ENCODE measurements at regions not wholly inside any gene's neighbourhood (a gene's known extent, or its start where the extent isn't known, plus 50 kb on each side); places are given as distances from the start of the nearest gene placed in this dataset.
A peak's percentile ranks its signal among the peaks of the same experiment; 100 is the strongest.
"Not testable (repeated sequence)": the region's sequence is repeated elsewhere in the genome, so short reads cannot be mapped to it uniquely, and the experiment has no call there.

- peak in 1 of 2 donors; percentile 79 for DNase-seq
- WGBS, 2 donors = 5% methylated on average over 18 of the region's 18 CpGs
- H3K4me1 ChIP-seq (ENCODE audit: control insufficient read depth in 1 of 2, insufficient read depth in 2 of 2, low read length in 2 of 2) = peaks cover 0 to 2% of the 10 kb centered on the region in 2 donors
- H3K4me3 ChIP-seq (ENCODE audit: low read length in 2 of 2) = no peak overlapping the region
- H3K36me3 ChIP-seq (ENCODE audit: control insufficient read depth in 1 of 2, insufficient read depth in 2 of 2, low read length in 1 of 2) = no peaks in the 10 kb centered on the region
- H3K9me3 ChIP-seq (ENCODE audit: control insufficient read depth, low read length) = no peaks in the 10 kb centered on the region
- peak; percentile 83 for ATAC-seq (ENCODE audit: low FRiP score)
- no peaks in the 10 kb centered on the region for H3K27me3 ChIP-seq (ENCODE audit: control insufficient read depth in 1 of 2, insufficient read depth in 2 of 2, low read length in 1 of 2)
- H3K27ac ChIP-seq (ENCODE audit: low read depth in 1 of 2, low read length in 2 of 2) = peak overlapping the region in 1 of 2 donors; percentile 69
- intact Hi-C loops (cut with DNase I) = loop anchor here (5.0 to 10.0 kb wide), 2 partner anchors 50 to 78 kb away; partner anchors contain the start of gene GADD45G (in 1 of the 2)
Observed at GRCh38 chr9:89684912-89685636, 80.3 kb downstream of the GADD45G start.

DNA sequence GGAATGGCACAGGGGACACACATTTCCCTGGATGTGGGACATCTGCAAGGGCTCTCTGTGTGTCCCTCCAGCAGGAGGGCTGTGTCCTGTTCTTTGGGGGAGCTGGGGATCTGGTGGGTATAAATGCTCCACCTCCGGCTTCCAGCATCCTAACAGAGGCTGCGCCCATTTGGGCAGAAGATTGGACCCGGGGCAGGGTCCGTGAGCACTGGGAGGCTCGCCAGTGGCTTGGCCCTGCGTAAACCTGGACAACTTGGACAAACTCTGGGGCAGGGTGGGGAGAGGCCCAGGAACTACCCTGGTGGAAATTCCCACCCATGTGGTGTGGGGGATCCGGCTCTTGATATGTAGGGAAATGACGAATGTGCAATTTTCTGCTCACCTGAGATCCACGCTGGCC, 80.9 kb downstream of the GADD45G start:
- peak overlapping the region in 1 of 2 donors; percentile 69 for H3K27ac ChIP-seq (ENCODE audit: low read depth in 1 of 2, low read length in 2 of 2)
- H3K27me3 ChIP-seq (ENCODE audit: control insufficient read depth in 1 of 2, insufficient read depth in 2 of 2, low read length in 1 of 2) = no peaks in the 10 kb centered on the region
- 78% methylated on average over 9 of the region's 9 CpGs for WGBS, 2 donors
- H3K4me1 ChIP-seq (ENCODE audit: control insufficient read depth in 1 of 2, insufficient read depth in 2 of 2, low read length in 2 of 2) = peaks cover 0 to 2% of the 10 kb centered on the region in 2 donors
- no peak overlapping the region for H3K4me3 ChIP-seq (ENCODE audit: low read length in 2 of 2)
- H3K36me3 ChIP-seq (ENCODE audit: control insufficient read depth in 1 of 2, insufficient read depth in 2 of 2, low read length in 1 of 2) = no peaks in the 10 kb centered on the region
- intact Hi-C loops (cut with DNase I) = loop anchor here (5.0 to 10.0 kb wide), 2 partner anchors 51 to 78 kb away; partner anchors contain the start of gene GADD45G (in 1 of the 2)
- ATAC-seq (ENCODE audit: low FRiP score) = no peak
- DNase-seq = peak in 1 of 2 donors; percentile 27
- no peaks in the 10 kb centered on the region for H3K9me3 ChIP-seq (ENCODE audit: control insufficient read depth, low read length)

GRCh38 chr9:89686126-89686525, 81.3 kb downstream of the GADD45G start:
- ATAC-seq (ENCODE audit: low FRiP score) = no peak
- intact Hi-C loops (cut with DNase I) = loop anchor here (5.0 to 10.0 kb wide), 2 partner anchors 51 to 79 kb away; partner anchors contain the start of gene GADD45G (in 1 of the 2)
- H3K9me3 ChIP-seq (ENCODE audit: control insufficient read depth, low read length) = no peaks in the 10 kb centered on the region
- peak in 1 of 2 donors; percentile 38 for DNase-seq
- no peaks in the 10 kb centered on the region for H3K36me3 ChIP-seq (ENCODE audit: control insufficient read depth in 1 of 2, insufficient read depth in 2 of 2, low read length in 1 of 2)
- H3K4me3 ChIP-seq (ENCODE audit: low read length in 2 of 2) = no peak overlapping the region
- no peaks in the 10 kb centered on the region for H3K27me3 ChIP-seq (ENCODE audit: control insufficient read depth in 1 of 2, insufficient read depth in 2 of 2, low read length in 1 of 2)
- peaks cover 0 to 2% of the 10 kb centered on the region in 2 donors for H3K4me1 ChIP-seq (ENCODE audit: control insufficient read depth in 1 of 2, insufficient read depth in 2 of 2, low read length in 2 of 2)
- H3K27ac ChIP-seq (ENCODE audit: low read depth in 1 of 2, low read length in 2 of 2) = no peak overlapping the region
- WGBS, 2 donors = 59 to 63% methylated on average over 5 of the region's 5 CpGs

DNA sequence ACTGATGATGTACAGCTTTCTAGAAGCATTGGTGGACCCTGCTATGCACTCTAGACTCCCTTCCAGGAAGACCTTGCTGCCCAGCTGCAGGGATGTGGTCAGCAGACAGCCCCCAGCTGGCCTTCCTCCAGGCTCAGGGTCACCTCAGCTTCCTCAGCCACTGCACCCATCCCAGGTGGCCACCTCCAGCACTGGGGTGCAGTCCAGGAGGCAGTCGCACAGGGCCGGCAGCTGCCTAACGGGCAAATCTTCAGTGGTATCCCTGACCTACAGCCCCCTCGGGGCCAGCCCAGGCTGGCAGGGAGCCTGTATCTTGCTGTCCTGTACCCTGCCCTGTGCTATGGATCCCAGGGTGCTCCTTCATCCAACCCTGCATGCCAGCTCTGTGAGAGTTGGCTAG, 81.8 kb downstream of the GADD45G start:
- H3K4me1 ChIP-seq (ENCODE audit: control insufficient read depth in 1 of 2, insufficient read depth in 2 of 2, low read length in 2 of 2) = peaks cover 0 to 2% of the 10 kb centered on the region in 2 donors
- no peaks in the 10 kb centered on the region for H3K27me3 ChIP-seq (ENCODE audit: control insufficient read depth in 1 of 2, insufficient read depth in 2 of 2, low read length in 1 of 2)
- intact Hi-C loops (cut with DNase I) = loop anchor here (5.0 to 10.0 kb wide), 2 partner anchors 52 to 79 kb away; partner anchors contain the start of gene GADD45G (in 1 of the 2)
- H3K9me3 ChIP-seq (ENCODE audit: control insufficient read depth, low read length) = no peaks in the 10 kb centered on the region
- no peak overlapping the region for H3K27ac ChIP-seq (ENCODE audit: low read depth in 1 of 2, low read length in 2 of 2)
- 93 to 99% methylated on average over 4 of the region's 4 CpGs for WGBS, 2 donors
- no peak overlapping the region for H3K4me3 ChIP-seq (ENCODE audit: low read length in 2 of 2)
- no peak for DNase-seq
- no peak for ATAC-seq (ENCODE audit: low FRiP score)
- H3K36me3 ChIP-seq (ENCODE audit: control insufficient read depth in 1 of 2, insufficient read depth in 2 of 2, low read length in 1 of 2) = no peaks in the 10 kb centered on the region

DNA sequence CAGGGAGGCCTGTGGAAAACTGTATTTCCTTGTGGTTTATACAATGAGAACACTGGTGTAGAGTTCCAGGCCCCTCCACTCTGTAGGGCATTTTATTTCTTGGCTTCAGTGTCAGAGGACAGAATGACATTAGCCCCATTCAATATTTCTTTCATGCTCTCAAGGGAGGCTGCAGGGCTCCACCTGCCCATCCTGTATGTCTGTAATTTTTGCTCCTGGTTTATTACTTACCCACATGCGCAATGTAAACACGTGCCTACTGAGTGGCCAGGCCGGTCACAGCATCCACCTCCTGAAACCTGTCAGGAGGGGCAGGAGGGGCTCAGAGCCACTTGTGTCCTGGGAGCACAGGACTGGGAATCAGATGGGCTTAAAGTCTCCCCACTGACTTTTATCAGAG, 82.4 kb downstream of the GADD45G start:
- no peak overlapping the region for H3K27ac ChIP-seq (ENCODE audit: low read depth in 1 of 2, low read length in 2 of 2)
- DNase-seq = no peak
- no peaks in the 10 kb centered on the region for H3K27me3 ChIP-seq (ENCODE audit: control insufficient read depth in 1 of 2, insufficient read depth in 2 of 2, low read length in 1 of 2)
- H3K36me3 ChIP-seq (ENCODE audit: control insufficient read depth in 1 of 2, insufficient read depth in 2 of 2, low read length in 1 of 2) = no peaks in the 10 kb centered on the region
- 97% methylated on average over 3 of the region's 3 CpGs for WGBS, 2 donors
- H3K4me1 ChIP-seq (ENCODE audit: control insufficient read depth in 1 of 2, insufficient read depth in 2 of 2, low read length in 2 of 2) = peaks cover 0 to 2% of the 10 kb centered on the region in 2 donors
- ATAC-seq (ENCODE audit: low FRiP score) = no peak
- intact Hi-C loops (cut with DNase I) = loop anchor here (5.0 to 10.0 kb wide), 2 partner anchors 52 to 80 kb away; partner anchors contain the start of gene GADD45G (in 1 of the 2)
- no peak overlapping the region for H3K4me3 ChIP-seq (ENCODE audit: low read length in 2 of 2)
- H3K9me3 ChIP-seq (ENCODE audit: control insufficient read depth, low read length) = no peaks in the 10 kb centered on the region

DNA sequence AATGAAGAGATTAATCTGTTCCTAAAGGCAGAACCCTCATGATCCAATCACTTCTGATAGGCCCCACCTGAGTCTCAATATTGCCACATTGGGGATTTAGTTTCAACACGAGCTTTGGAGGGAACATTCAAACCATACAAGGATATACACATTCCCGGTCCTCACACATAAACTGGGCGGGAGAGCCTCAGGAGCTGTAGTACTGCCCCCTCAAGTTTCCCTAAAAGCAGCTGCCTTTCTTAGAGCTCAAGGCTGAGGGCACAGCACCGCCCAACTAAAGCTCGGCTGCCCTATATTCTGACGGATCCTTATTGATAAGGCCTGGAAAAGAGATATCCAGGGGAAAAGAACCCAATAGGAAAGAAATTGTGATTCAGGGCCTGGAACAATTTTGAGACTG, 83.0 kb downstream of the GADD45G start:
- H3K27me3 ChIP-seq (ENCODE audit: control insufficient read depth in 1 of 2, insufficient read depth in 2 of 2, low read length in 1 of 2) = no peaks in the 10 kb centered on the region
- WGBS, 2 donors = 93 to 96% methylated on average over 6 of the region's 6 CpGs
- H3K36me3 ChIP-seq (ENCODE audit: control insufficient read depth in 1 of 2, insufficient read depth in 2 of 2, low read length in 1 of 2) = no peaks in the 10 kb centered on the region
- intact Hi-C loops (cut with DNase I) = loop anchor here (5.0 to 10.0 kb wide), 2 partner anchors 53 to 81 kb away; partner anchors contain the start of gene GADD45G (in 1 of the 2)
- H3K9me3 ChIP-seq (ENCODE audit: control insufficient read depth, low read length) = no peaks in the 10 kb centered on the region
- H3K4me1 ChIP-seq (ENCODE audit: control insufficient read depth in 1 of 2, insufficient read depth in 2 of 2, low read length in 2 of 2) = peaks cover 0 to 2% of the 10 kb centered on the region in 2 donors
- H3K27ac ChIP-seq (ENCODE audit: low read depth in 1 of 2, low read length in 2 of 2) = no peak overlapping the region
- no peak overlapping the region for H3K4me3 ChIP-seq (ENCODE audit: low read length in 2 of 2)
- DNase-seq (no peak), ATAC-seq (ENCODE audit: low FRiP score) (no peak)

DNA sequence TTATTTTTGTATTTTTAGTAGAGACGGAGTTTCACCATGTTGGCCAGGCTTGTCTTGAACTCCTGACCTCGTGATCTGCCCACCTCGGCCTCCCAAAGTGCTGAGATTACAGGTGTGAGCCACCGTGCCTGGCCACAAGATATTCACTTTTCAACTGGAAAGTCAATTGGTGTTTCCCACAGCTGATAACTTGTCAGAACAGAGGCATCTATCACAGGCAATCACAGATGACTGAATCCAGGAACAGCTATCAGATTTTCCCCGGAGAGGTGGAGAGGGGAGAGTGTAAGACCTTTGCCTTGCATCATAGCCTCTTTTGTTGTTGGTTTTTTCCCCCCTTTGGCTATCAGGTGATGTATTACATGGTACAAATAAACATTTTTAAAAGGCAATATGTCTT, 84.5 kb downstream of the GADD45G start:
- H3K27me3 ChIP-seq (ENCODE audit: control insufficient read depth in 1 of 2, insufficient read depth in 2 of 2, low read length in 1 of 2); DNase-seq; H3K9me3 ChIP-seq (ENCODE audit: control insufficient read depth, low read length); H3K4me3 ChIP-seq (ENCODE audit: low read length in 2 of 2); ATAC-seq (ENCODE audit: low FRiP score); H3K27ac ChIP-seq (ENCODE audit: low read depth in 1 of 2, low read length in 2 of 2); H3K4me1 ChIP-seq (ENCODE audit: control insufficient read depth in 1 of 2, insufficient read depth in 2 of 2, low read length in 2 of 2); H3K36me3 ChIP-seq (ENCODE audit: control insufficient read depth in 1 of 2, insufficient read depth in 2 of 2, low read length in 1 of 2): not testable (repeated sequence)
- 85 to 88% methylated on average over 5 of the region's 5 CpGs for WGBS, 2 donors
- intact Hi-C loops (cut with DNase I) = loop anchor here (5.0 to 10.0 kb wide), 2 partner anchors 55 to 82 kb away; partner anchors contain the start of gene GADD45G (in 1 of the 2)

DNA sequence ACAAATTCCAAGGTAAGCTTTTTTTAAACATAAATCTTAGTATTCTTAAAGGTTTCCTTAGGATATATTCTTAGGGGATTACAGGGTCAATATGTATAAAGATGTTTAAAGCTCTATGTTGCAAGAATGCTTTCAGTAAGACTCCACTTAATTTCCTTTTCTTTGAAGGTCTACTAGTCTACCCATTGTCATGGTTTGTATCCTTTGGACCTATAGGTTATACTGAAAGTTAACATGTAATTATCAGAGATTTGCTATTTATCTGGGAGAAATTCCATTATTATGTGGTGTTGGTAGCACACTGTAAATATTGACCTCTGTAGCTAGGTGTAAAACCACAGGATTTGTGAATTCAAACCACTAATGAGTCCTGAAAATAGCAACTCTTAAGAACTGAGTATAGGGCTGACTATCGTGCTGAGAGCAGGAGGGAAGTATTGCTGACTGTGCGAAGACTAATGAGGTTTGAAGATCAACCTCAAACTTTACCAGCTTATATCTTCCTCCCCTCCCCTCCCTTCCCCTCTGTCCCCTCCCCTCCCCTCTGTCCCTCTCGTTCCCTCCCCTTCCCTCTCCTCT, 85.6 kb downstream of the GADD45G start:
- no peaks in the 10 kb centered on the region for H3K36me3 ChIP-seq (ENCODE audit: control insufficient read depth in 1 of 2, insufficient read depth in 2 of 2, low read length in 1 of 2)
- ATAC-seq (ENCODE audit: low FRiP score) = no peak
- intact Hi-C loops (cut with DNase I) = no loop called here
- no peaks in the 10 kb centered on the region for H3K4me1 ChIP-seq (ENCODE audit: control insufficient read depth in 1 of 2, insufficient read depth in 2 of 2, low read length in 2 of 2)
- DNase-seq = no peak
- no peaks in the 10 kb centered on the region for H3K27me3 ChIP-seq (ENCODE audit: control insufficient read depth in 1 of 2, insufficient read depth in 2 of 2, low read length in 1 of 2)
- 82 to 83% methylated on average over 3 of the region's 3 CpGs for WGBS, 2 donors
- H3K4me3 ChIP-seq (ENCODE audit: low read length in 2 of 2) = no peak overlapping the region
- H3K9me3 ChIP-seq (ENCODE audit: control insufficient read depth, low read length) = no peaks in the 10 kb centered on the region
- H3K27ac ChIP-seq (ENCODE audit: low read depth in 1 of 2, low read length in 2 of 2) = no peak overlapping the region
